Urothelium cell line (cell line): ENCODE measurements at regions not wholly inside any gene's neighbourhood (a gene's known extent, or its start where the extent isn't known, plus 50 kb on each side); places are given as distances from the start of the nearest gene placed in this dataset.

ENCODE experiments used
- DNase-seq: peaks from one replicate; pipeline ENCODE4 v3.0.0; 2011; ENCODE audit warnings: low spot score, mixed read lengths
- FAIRE-seq: peaks from 2 replicates; lab custom pipeline; 2011; peaks lifted over from hg19 to GRCh38; lab: Jason Lieb, UNC

DNA sequence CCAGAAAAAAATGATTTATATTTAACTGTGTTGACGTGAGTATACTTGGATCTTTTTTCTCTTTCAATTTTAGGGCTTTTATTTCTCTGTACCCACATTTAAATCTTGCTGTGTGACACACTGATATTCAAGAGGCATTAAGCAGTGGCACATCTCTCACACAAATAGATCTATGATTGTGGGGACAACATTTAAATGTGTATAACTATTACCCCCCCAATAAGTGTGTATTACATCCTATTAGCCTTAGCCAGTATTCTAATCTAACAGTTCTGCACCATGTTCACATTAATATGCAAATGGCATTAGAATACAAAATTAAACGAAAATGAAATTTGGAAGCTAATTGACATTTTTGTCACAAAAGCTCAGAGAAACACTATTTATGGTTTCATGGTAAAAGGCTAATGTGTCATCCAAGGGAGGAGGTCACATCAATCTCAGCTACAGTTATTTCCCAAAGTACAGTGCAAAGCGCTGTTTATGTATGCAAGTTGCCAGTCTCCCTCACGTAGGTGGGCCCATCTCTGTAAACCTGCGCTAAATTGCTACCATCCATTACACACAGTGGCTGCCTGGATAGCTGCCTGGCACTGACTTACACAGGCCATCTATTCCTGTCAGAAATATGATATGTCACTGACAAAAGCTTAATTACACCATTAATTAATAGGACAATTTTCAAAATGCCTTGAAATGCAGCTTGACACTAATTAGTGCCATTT lies 984.7 kb upstream of the PCDH9 start:
- DNase-seq (no peak), FAIRE-seq (no peak)

DNA sequence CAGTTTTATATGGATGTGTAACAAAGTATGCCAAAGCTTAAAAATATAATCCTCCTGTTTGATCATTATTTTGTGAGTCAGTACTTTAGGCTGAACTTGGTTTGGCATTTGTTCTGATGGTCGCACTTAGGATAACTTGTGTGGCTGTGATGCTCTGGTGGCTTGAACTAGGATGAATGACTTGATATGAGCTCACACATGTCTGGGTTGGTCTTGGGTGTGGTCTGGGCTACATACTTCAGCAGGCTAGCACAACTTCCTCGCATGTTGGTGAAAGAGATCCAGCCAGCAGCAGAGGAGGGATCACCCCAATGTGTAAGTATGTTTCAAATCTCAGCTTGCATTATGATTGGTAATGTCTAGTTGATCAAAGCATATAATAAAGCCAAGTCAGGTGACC lies 969.1 kb upstream of the PCDH9 start:
- no peak for FAIRE-seq
- DNase-seq = no peak

DNA sequence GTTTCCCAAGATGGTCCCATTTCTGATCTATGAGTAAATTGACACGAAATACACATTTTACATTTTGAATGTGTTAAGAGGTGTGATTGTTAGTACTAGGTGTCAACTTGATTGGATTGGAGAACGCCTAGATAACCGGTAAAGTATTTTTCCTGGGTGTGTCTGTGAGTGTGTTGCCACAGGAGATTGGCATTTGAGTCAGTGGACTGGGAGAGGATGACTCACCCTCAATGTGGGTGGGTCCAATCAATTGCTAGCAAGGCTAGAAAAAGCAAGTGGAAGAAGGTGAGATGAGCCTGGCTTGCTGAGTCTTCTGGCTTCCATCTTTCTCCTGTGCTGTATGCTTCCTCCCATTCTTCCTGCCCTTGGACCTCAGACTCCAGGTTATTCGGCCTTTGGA lies 960.7 kb upstream of the PCDH9 start:
- FAIRE-seq (no peak), DNase-seq (peak; percentile 39)

DNA sequence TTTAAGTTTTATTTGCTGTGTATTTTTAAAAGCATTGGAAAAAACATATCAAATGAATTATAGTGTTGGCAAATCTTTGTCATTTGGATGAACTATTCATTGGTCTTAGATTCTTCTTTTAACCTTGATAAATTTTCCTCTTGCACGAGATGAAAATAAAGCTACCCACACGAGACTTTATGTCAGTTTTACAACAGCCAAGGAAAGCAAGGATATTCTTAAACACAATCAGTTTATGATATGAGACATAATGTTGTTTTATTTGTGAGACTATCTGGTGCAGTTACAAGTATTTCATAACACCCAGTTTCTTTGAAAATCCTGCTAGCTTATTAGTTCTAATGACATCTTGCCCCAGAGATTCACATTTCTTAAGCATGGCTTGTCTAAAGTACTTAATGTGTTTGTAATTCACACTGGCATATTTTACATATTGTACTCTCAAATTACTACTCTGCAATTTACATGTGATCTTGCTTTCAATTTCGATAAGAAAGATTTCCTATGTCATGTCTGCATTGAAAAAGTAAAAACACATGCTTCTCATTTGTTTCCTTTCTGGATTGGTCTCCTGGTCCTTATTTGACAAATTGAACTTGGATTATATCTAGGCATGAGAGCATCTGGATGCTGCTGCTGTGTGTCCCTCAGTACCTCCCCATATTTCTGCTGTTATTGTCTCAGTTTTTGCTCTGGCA lies 955.5 kb upstream of the PCDH9 start:
- FAIRE-seq (no peak), DNase-seq (no peak)

DNA sequence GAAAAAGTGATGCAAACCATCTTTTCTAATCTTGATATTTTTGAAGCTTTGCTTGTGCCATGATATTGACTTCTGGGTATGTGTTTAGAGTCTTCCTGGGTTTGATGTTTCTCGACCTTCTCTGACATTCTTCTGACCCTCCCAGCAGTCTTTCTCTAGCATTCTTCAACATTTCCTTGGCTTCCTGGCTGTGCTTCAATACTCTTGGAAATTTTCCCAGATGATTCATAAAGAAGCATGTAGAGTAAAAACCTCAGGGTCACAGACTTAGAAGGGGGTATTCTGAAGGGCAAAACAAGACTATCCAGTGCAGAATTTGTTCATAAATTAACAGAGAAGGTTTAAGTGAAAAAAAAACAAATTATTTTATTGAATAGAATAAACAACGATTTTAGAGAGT lies 946.3 kb upstream of the PCDH9 start:
- FAIRE-seq (no peak), DNase-seq (peak; percentile 18)

DNA sequence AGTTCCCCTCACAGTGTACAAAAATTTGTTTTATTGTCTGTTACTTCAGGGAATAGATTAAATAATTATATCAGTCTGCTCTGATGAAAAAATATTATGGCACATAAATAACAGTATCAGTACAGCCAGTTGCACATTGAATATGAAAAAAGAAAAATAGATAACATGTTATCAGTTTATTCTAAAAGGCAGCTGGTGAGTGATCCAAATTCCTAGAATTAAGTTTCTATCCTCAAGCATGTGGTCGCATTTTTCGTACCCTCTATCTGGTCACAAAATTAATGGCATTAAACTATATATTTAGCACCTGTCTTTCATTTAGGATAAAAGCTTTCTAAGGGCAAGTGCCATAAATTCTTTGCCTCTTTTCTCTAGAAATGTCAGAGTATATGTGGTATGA lies 944.8 kb upstream of the PCDH9 start:
- FAIRE-seq (no peak), DNase-seq (no peak)

DNA sequence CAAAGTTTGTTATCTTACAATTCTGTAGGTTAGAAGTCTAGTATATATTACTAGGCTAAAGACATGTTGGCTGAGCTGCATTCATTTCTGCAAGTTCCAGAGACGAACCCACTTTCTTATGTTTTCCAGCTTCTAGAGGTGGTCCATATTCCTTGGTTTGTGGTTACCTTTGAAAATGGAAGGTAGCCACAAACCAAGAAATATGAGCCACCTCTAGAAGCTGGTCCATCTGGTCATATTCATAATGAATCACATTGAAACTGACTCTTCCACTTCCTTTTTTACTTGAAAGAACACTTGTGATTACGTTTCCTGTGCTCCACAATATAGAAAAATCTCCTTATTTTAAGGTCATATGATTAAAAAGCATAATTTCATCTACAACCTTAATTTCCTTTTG lies 943.0 kb upstream of the PCDH9 start:
- FAIRE-seq (no peak), DNase-seq (no peak)

DNA sequence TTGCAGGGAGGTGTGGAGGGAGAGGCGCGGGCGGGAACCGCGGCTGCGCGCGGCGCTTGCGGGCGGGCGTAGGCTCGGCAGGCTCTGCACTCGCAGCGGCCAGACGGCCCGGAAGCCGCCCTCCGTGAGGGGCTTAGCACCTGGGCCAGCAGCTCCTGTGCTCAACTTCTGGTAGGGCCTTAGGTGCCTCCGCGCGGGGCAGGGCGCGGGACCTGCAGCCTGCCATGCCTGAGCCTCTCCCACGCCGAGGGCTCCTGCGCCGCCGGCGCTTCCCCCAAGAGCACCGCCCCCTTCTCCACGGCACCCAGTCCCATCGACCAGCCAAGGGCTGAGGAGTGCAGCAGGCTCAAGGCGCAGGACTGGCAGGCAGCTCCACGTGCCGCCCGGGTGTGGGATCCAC lies 940.8 kb upstream of the PCDH9 start:
- DNase-seq (no peak), FAIRE-seq (no peak)

DNA sequence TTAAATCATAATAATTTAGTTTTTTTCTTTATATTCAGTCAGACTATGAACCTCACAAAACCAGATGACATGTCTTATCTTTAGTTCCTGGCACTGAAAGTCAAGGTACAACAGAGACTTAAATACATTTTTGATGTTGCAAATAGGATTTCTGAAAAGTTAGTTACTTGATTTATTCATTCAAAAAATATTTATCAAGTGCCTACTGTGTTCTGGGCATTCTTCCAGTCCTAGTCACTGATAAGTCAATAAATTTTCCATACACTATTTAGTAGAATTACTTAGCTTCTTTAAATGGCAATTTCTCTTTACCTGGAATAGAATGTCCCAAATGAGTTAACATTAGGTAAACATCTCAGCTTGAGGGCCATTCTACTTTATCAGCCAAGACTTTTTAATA lies 938.3 kb upstream of the PCDH9 start:
- FAIRE-seq (no peak), DNase-seq (no peak)

DNA sequence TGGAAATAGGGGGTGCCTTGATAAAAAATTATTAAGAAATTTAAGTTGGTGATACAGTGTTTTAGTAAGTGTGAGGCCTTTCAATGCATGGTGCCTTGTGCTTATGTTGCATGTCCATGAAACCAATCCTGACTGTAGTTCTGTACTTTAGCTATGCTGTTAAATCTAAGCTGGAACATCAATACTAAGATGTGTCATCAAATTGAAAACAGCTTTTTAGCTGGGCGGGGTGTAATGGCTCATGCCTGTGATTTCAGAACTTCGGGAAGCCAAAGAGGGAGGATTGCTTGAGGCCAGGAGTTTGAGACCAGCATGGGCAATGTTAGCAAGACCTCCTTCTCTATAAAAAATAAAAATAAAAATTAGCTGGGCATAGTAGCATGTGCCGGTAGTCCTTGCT lies 930.3 kb upstream of the PCDH9 start:
- DNase-seq (no peak), FAIRE-seq (no peak)

DNA sequence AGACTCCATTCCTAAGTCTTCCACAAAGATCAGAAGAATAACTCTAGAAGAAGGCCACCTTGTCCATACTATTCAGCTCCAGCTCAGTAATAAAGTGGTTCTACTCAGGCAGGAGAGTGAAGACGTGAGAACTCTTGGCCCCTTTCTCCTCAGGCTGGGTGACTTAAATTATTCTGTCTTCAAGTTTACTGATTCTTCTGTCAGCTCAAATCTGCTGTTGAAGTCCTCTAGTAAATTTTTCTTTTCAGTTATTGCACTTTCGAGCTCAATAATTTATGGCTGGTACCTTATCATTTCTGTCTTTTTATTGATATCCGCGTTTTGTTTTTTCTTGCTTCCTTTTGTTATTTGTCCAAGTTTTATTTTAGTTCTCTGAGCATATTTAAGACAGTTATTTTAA lies 922.3 kb upstream of the PCDH9 start:
- no peak for FAIRE-seq

DNA sequence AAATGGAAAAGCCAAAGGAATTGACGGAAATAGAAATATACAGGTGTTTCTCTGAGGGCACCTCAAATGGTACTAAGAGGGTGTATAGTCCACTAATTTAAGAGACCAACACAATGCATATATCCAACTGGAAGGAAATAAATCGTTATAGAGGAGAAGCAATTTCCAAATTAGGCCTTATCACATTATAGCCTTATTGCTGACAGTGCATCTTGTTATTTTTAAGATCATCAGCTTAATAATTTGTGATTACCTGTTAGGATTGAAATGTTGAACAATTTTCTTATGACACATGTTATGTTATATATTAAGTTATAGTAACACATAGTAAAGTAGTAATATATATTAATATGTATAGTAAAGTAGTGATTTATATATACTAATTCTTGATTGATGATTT lies 915.7 kb upstream of the PCDH9 start:
- DNase-seq (no peak), FAIRE-seq (no peak)

More for the DNA sequence above, 922.3 kb upstream of the PCDH9 start:
- no peak for DNase-seq

DNA sequence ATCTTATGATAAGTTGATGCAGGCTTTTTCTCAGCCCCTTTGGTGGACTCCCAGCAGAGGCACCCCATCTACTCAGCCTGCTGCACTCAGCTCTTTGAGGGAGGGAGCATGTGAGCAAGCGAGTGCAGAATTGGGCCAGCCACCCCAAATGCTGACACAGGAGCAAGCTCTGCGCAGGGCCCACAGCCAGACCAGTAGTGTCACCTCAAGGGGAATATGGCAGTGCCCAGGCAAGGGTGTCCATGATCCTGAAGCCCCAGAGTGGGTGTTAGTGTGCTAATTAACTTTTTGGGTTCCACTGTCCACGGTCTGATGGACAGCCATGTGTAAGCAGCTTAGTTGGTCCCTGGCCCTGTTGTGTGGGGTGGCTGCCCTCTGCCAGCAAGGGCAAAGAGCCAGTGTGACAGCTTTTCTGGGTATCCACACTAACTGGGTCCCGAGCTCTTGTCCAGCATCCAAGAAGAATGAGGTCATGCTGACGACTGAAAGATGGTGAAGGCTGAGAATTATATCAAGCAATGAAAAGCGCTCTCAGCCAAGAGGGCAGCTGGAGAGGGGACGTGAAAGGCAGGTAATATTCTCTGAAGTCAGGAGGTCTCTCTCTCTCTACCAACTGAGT lies 898.3 kb upstream of the PCDH9 start:
- DNase-seq (no peak), FAIRE-seq (no peak)

DNA sequence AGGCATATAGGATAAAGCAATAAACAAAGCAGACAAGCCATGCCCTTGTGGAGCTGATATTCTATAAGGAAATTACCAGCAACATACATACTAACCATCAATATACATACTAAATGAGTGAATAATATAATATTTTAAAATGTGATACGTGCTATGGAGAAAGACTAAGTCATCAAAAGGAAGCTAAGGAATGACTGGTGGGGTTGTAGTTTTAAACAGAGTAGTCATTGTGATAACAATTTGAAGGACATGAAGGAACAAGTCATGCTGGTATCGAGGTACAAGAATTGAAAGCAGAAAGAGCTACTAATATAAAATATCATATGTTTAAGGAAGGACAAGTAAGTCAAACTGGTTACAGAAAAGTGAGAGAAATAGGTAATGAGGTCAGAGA lies 894.9 kb upstream of the PCDH9 start:
- no peak for FAIRE-seq
- DNase-seq = no peak

DNA sequence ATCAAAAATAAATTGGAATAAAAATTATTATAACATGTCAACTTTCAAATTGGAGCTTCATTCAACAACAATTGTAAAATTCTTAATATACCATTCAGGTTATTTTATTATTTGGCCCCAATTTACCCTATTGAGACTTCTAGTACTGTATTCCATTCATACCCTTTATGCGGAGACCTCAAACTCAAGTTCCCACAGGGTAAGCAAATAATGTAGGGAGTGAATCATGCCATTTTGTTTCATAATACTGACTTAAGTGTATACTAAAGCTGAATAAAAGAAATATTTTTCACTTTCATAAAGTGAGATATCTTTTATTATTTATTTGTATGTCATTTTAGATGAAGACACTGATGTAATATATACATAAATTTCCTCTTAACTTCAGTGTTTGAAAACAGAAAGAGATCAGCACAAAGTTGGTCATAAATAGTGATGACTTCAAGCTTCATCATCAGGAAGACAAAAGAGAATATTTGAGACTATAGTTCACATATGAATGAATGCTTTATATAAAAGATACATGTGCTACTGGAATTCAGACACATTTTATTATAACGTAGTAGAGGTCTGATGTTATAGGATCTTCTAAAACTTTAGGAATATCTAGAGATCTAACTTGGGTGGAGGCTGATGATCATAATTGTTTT lies 894.4 kb upstream of the PCDH9 start:
- no peak for DNase-seq

DNA sequence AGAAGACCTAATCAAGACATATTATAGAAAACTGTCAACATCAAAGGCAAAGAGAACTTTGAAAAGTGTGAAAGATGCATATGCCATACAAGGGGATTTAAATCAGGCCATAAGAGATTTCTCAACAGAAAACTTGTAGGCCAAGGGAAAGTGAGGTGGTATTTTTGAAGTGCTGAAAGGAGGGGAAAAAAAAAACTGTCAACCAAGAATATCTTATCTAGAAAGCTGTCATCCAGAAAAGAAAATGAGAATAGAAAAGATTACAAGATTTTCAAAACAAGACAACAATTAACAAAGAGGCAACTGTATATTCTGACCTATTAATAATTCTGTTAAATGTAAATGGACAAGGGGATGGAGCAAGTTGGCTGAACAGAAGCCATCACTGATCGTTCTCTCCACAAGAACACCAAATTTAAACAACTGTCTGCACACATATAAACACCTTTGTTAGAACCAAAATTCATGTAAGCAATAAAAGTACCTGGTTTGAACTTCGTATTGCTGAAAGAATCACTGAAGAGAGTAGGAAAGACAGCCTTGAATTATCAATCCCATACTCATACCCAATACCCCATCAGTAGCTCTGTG lies 880.1 kb upstream of the PCDH9 start:
- DNase-seq (no peak), FAIRE-seq (no peak)

More for the DNA sequence above, 894.4 kb upstream of the PCDH9 start:
- no peak for FAIRE-seq

DNA sequence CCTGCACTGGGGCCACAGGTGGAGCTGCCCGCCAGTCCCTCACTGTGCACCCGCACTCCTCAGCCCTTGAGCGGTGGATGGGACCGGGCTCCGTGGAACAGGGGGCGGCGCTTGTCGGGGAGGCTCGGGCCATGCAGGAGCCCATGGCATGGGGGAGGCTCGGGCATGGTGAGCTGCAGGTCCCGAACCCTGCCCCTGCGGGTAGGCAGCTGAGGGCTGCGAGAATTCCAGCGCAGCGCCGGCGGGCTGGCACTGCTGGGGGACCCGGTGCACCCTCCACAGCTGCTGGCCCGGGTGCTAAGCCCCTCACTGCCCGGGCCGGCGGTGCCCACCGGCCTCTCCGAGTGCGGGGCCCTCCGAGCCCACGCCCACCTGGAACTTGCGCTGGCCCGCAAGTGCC lies 877.5 kb upstream of the PCDH9 start:
- DNase-seq (no peak), FAIRE-seq (no peak)

DNA sequence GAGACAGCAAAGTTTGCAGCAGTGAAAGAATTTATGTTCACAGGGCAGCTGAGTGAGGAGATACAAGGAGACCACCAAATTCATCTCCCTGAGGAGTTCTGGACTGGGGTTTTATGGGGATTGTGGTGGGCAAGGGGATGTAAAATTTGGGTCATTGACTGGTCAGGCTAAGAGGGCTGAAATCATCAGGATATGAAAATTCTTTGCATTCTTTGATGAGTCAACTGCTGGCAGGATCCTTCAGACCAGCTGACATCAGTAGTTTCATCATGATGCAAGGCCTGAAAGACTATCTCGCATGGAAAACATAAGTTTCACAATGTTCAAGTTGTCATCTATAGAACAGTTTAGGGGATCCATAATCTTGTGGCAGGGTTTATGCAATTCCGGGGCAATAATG lies 869.5 kb upstream of the PCDH9 start:
- no peak for FAIRE-seq

DNA sequence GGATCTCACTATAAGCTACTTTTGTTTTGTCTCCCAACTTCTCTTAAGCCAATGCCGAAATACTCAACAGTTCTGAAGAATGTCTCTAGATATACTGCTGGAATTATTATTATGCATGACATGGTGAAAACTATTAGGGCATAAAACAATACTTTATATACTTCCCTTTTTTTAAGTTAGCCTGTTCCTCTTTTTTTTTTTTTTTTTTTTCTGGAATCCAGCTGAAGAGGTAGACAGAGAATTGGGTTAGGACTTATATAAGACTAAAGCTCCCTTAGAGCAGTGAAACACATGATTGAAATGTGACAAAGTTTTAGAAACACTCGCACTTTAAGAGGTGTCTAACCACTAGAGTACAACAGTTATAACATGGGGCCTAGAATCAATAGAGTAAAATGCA lies 850.9 kb upstream of the PCDH9 start:
- DNase-seq (no peak), FAIRE-seq (no peak)

More for the DNA sequence above, 869.5 kb upstream of the PCDH9 start:
- DNase-seq = peak; percentile 11

DNA sequence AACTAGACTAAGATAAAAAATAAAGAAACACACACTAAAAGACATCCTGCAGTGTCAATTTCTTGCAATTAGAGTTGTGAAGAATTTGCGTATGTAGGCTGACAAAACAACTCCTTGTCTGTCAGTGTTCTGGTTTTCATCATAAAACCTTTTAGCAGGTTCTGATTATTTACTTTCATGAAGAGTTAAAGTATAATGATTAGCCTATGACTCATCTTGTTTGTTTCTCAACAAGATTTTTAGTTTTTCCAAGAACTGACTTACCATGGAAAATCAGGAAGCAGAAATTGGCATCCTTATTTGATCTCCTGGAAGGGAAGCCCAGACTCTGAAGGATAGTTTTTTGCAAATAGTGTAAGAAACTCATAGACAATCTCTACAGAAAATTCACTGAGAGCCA lies 848.7 kb upstream of the PCDH9 start:
- DNase-seq = no peak
- FAIRE-seq = no peak

DNA sequence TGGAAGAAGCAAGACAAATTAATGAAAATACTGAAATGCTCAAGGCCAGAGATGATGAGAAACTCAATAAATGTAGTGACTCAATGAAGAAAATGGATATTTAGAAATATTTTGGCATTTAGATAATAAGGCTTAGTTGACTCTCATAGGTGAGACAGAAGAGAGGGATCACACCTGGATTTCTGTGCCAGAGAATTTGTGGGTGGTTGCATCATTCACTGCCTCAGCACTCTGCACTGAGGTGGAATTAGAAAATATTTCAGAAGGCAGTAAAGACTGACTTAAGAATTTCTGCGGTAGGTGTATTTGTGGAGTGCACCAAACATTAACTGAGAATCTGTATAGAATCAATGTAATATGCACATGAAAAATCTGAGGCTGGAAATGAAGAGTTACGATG lies 848.3 kb upstream of the PCDH9 start:
- DNase-seq (no peak), FAIRE-seq (no peak)
